Endodermal cell (in vitro differentiated cells): ENCODE measurements at regions not wholly inside any gene's neighbourhood (a gene's known extent, or its start where the extent isn't known, plus 50 kb on each side); places are given as distances from the start of the nearest gene placed in this dataset.

Experiments
- DNase-seq: peaks from one replicate; pipeline ENCODE4 v3.0.0-alpha.2; 2017
- H3K27ac ChIP-seq: 2 replicates; pipeline ENCODE4 v1.5.1; 2013; ENCODE audit warnings: mild to moderate bottlenecking, low read depth, low read length, moderate library complexity
- H3K27me3 ChIP-seq: 2 replicates; pipeline ENCODE4 v1.6.1; 2013; ENCODE audit warnings: mild to moderate bottlenecking, low read length, moderate library complexity; ENCODE audit not compliant: insufficient read depth, control insufficient read depth, poor library complexity, severe bottlenecking
- H3K36me3 ChIP-seq: 2 replicates; pipeline ENCODE4 v1.7.0; 2013; ENCODE audit warnings: mild to moderate bottlenecking, low read length, moderate library complexity; ENCODE audit not compliant: control insufficient read depth, insufficient read depth
- H3K4me1 ChIP-seq: one replicate; pipeline ENCODE4 v1.7.0; 2013; ENCODE audit warnings: low read length; ENCODE audit not compliant: control insufficient read depth, insufficient read depth
- H3K4me3 ChIP-seq: 2 replicates; pipeline ENCODE4 v1.5.1; 2013; ENCODE audit warnings: mild to moderate bottlenecking, low read length, moderate library complexity
- H3K9ac ChIP-seq: 2 replicates; pipeline ENCODE4 v1.6.1; 2013; ENCODE audit warnings: mild to moderate bottlenecking, low read length, moderate library complexity; ENCODE audit not compliant: poor library complexity, severe bottlenecking; ENCODE audit errors: extremely low read depth
- H3K9me3 ChIP-seq: 2 replicates; pipeline ENCODE4 v1.6.1; 2013; ENCODE audit warnings: mild to moderate bottlenecking, low read length, moderate library complexity; ENCODE audit not compliant: control insufficient read depth
- H3K27ac Mint-ChIP-seq: 2 replicates; pipeline ENCODE4 v1.8.0; 2020; ENCODE audit warnings: mixed read lengths
- H3K27me3 Mint-ChIP-seq: 2 replicates; pipeline ENCODE4 v1.8.0; 2021; ENCODE audit warnings: mild to moderate bottlenecking, mixed read lengths; ENCODE audit not compliant: insufficient read depth
- H3K36me3 Mint-ChIP-seq: 2 replicates; pipeline ENCODE4 v1.8.0; 2020; ENCODE audit warnings: low read depth, mixed read lengths
- H3K4me1 Mint-ChIP-seq: 2 replicates; pipeline ENCODE4 v1.8.0; 2020; ENCODE audit warnings: mixed read lengths
- H3K4me3 Mint-ChIP-seq: 2 replicates; pipeline ENCODE4 v1.8.0; 2020; ENCODE audit warnings: mild to moderate bottlenecking, moderate library complexity, mixed read lengths
- H3K9me3 Mint-ChIP-seq: 2 replicates; pipeline ENCODE4 v1.8.0; 2020; ENCODE audit warnings: mild to moderate bottlenecking, mixed read lengths
- CTCF ChIP-seq: fragments of 200-600 bp; sonication (generic); conservative IDR thresholded peaks from 2 replicates; pipeline ENCODE4 v1.5.0; 2021; ENCODE audit warnings: antibody characterized with exemption, mild to moderate bottlenecking
- WGBS, 2 experiments: methylation state at CpG; one replicate each; pipeline versions ENCODE4 v1.1.5 to v1.1.7; 2013; ENCODE audit warnings: missing lambda C conversion rate in 2 of 2, mixed read lengths in 1 of 2; ENCODE audit not compliant: insufficient coverage in 1 of 2, insufficient read length in 1 of 2; 5-methylcytosine and 5-hydroxymethylcytosine counted together

- Mint-ChIP-seq H3K9me3 (peaks cover 11% of the 10 kb centered on the region), H3K27me3 (no peaks in the 10 kb centered on the region), H3K4me3 (no peak overlapping the region), H3K4me1 (peaks cover 58% of the 10 kb centered on the region), H3K27ac (no peak overlapping the region), H3K36me3 (peaks cover 3% of the 10 kb centered on the region)
- WGBS, 2 experiments, result 95 to 100% methylated on average over 1 of the region's 1 CpG
- Histone ChIP-seq H3K27ac (no peak overlapping the region), H3K27me3 (no peaks in the 10 kb centered on the region), H3K4me1 (peaks cover 16% of the 10 kb centered on the region), H3K9ac (no peak overlapping the region), H3K9me3 (peaks cover 13% of the 10 kb centered on the region), H3K36me3 (no peaks in the 10 kb centered on the region), H3K4me3 (no peak overlapping the region)
- no peak for DNase-seq
- TF ChIP-seq CTCF, result no peak
These were observed 677.4 kb upstream of the TMEM132C start for GRCh38 chr12:127589541-127589940.

GRCh38 chr12:127590868-127591267 lies 676.1 kb upstream of the TMEM132C start:
- H3K36me3 ChIP-seq, result no peaks in the 10 kb centered on the region
- TF ChIP-seq CTCF, result no peak
- H3K27me3 ChIP-seq, result no peaks in the 10 kb centered on the region
- DNase-seq, result no peak
- Mint-ChIP-seq H3K9me3 (peaks cover 9% of the 10 kb centered on the region), H3K27me3 (no peaks in the 10 kb centered on the region), H3K4me1 (peaks cover 72% of the 10 kb centered on the region), H3K27ac (no peak overlapping the region), H3K36me3 (peaks cover 3% of the 10 kb centered on the region), H3K4me3 (no peak overlapping the region)
- no peak overlapping the region for H3K9ac ChIP-seq
- H3K27ac ChIP-seq, result no peak overlapping the region
- H3K9me3 ChIP-seq, result peaks cover 12% of the 10 kb centered on the region
- WGBS, 2 experiments, result 73 to 91% methylated on average over 4 of the region's 4 CpGs
- peaks cover 27% of the 10 kb centered on the region for H3K4me1 ChIP-seq
- H3K4me3 ChIP-seq, result no peak overlapping the region

GRCh38 chr12:127592245-127592644 lies 674.7 kb upstream of the TMEM132C start:
- WGBS, 2 experiments, result 75 to 76% methylated on average over 4 to 5 of the region's 5 CpGs
- Mint-ChIP-seq H3K27me3 (no peaks in the 10 kb centered on the region), H3K27ac (no peak overlapping the region), H3K4me3 (no peak overlapping the region), H3K9me3 (no peaks in the 10 kb centered on the region), H3K36me3 (no peaks in the 10 kb centered on the region), H3K4me1 (peaks cover 72% of the 10 kb centered on the region)
- no peaks in the 10 kb centered on the region for H3K9me3 ChIP-seq
- DNase-seq, result no peak
- TF ChIP-seq CTCF, result no peak
- no peaks in the 10 kb centered on the region for H3K36me3 ChIP-seq
- no peak overlapping the region for H3K4me3 ChIP-seq
- no peak overlapping the region for H3K27ac ChIP-seq
- H3K27me3 ChIP-seq, result no peaks in the 10 kb centered on the region
- H3K9ac ChIP-seq, result no peak overlapping the region
- H3K4me1 ChIP-seq, result peaks cover 27% of the 10 kb centered on the region
